HEK293T (cell line): ENCODE measurements at regions not wholly inside any gene's neighbourhood (a gene's known extent, or its start where the extent isn't known, plus 50 kb on each side); places are given as distances from the start of the nearest gene placed in this dataset.
"Not testable (repeated sequence)": the region's sequence is repeated elsewhere in the genome, so short reads cannot be mapped to it uniquely, and the experiment has no call there.

Source experiments
- ARNT ChIP-seq: fragments of 450-650 bp; IDR thresholded peaks from 2 replicates; pipeline ENCODE4 v1.6.1; 2017; ENCODE audit warnings: mild to moderate bottlenecking
- BHLHE40 ChIP-seq: fragments of 450-650 bp; IDR thresholded peaks from 2 replicates; pipeline ENCODE4 v1.6.1; 2016; ENCODE audit warnings: mild to moderate bottlenecking, moderate library complexity, borderline replicate concordance
- CTBP1 ChIP-seq: fragments of 450-650 bp; IDR thresholded peaks from 2 replicates; pipeline ENCODE4 v1.6.1; 2016; ENCODE audit warnings: borderline replicate concordance
- ELF4 ChIP-seq: fragments of 450-650 bp; IDR thresholded peaks from 2 replicates; pipeline ENCODE4 v1.6.1; 2017; ENCODE audit warnings: antibody characterized with exemption
- FOXK2 ChIP-seq: fragments of 450-650 bp; IDR thresholded peaks from 2 replicates; pipeline ENCODE4 v1.6.1; 2016; ENCODE audit warnings: mild to moderate bottlenecking
- FOXM1 ChIP-seq: fragments of 450-650 bp; IDR thresholded peaks from 2 replicates; pipeline ENCODE4 v1.6.1; 2017; ENCODE audit warnings: mild to moderate bottlenecking, borderline replicate concordance
- HDGF ChIP-seq: fragments of 450-650 bp; IDR thresholded peaks from 2 replicates; pipeline ENCODE4 v1.6.1; 2017; ENCODE audit warnings: antibody characterized with exemption, borderline replicate concordance
- L3MBTL2 ChIP-seq: fragments of 450-650 bp; conservative IDR thresholded peaks from 2 replicates; pipeline ENCODE4 v1.6.1; 2016; ENCODE audit warnings: mild to moderate bottlenecking
- NFRKB ChIP-seq: fragments of 450-650 bp; IDR thresholded peaks from 2 replicates; pipeline ENCODE4 v1.6.1; 2016; ENCODE audit warnings: mild to moderate bottlenecking, moderate library complexity
- PKNOX1 ChIP-seq: fragments of 450-650 bp; IDR thresholded peaks from 2 replicates; pipeline ENCODE4 v1.6.1; 2016
- SP1 ChIP-seq: fragments of 450-650 bp; IDR thresholded peaks from 2 replicates; pipeline ENCODE4 v1.6.1; 2017
- SUZ12 ChIP-seq: fragments of 450-650 bp; IDR thresholded peaks from 2 replicates; pipeline ENCODE4 v1.6.1; 2016; ENCODE audit warnings: mild to moderate bottlenecking
- TARDBP ChIP-seq: fragments of 450-650 bp; IDR thresholded peaks from 2 replicates; pipeline ENCODE4 v1.6.1; 2016
- ZNF384 ChIP-seq: fragments of 450-650 bp; IDR thresholded peaks from 2 replicates; pipeline ENCODE4 v1.6.1; 2016

GRCh38 chr2:111412841-111413650 lies 292.3 kb downstream of the BCL2L11 start:
- not testable (repeated sequence) for TF ChIP-seq SUZ12, SP1, BHLHE40, FOXK2, NFRKB, CTBP1, FOXM1, HDGF, ARNT, TARDBP, ZNF384, ELF4, L3MBTL2, PKNOX1
